Spleen (tissue), 7 donors: ENCODE measurements at regions not wholly inside any gene's neighbourhood (a gene's known extent, or its start where the extent isn't known, plus 50 kb on each side); places are given as distances from the start of the nearest gene placed in this dataset.

ENCODE experiments used
- CTCF ChIP-seq, 11 experiments: fragments of 200-600 bp in 7 of 11; fragments of 450-650 bp in 4 of 11; sonication (generic) in 4 of 11; IDR thresholded peaks in 8 of 11; conservative IDR thresholded peaks in 3 of 11; 1 replicate in 7 of 11; 2 replicates in 4 of 11; pipeline versions ENCODE4 v1.4.0 to v1.8.0; 2016 to 2021; ENCODE audit warnings: antibody characterized with exemption in 11 of 11, inconsistent platforms in 4 of 11, mild to moderate bottlenecking in 1 of 11
- POLR2A ChIP-seq, 3 donors: fragments of 450-650 bp; IDR thresholded peaks; one replicate each; pipeline ENCODE4 v1.5.1; 2017; ENCODE audit warnings: antibody characterized with exemption in 3 of 3, mild to moderate bottlenecking in 1 of 3
- POLR2AphosphoS5 ChIP-seq, 3 donors: sonication (generic); formaldehyde crosslinking; IDR thresholded peaks; one replicate each; pipeline ENCODE4 v1.5.1; 2017; ENCODE audit warnings: antibody characterized with exemption in 3 of 3
- donor health status: DM: no; HTN: no; CAD: no; lungs with moderate emphysema.
- donor health status: DM: no; HTN: no; CAD: no.
- donor health status: DM: no; HTN: no; CAD: no.

GRCh38 chr13:104442536-104442935 lies 1376.3 kb upstream of the SLC10A2 start:
- TF ChIP-seq POLR2A (IDR thresholded peaks at IDR 0.05) = no peak
- no peak for TF ChIP-seq CTCF (IDR thresholded peaks at IDR 0.05 in 8 of 11, conservative IDR thresholded peaks at IDR 0.05 in 3 of 11)
- TF ChIP-seq POLR2AphosphoS5 (IDR thresholded peaks at IDR 0.05) = no peak
